GM18520 (cell line): ENCODE measurements at regions not wholly inside any gene's neighbourhood (a gene's known extent, or its start where the extent isn't known, plus 50 kb on each side); places are given as distances from the start of the nearest gene placed in this dataset.
"Not testable (repeated sequence)": the region's sequence is repeated elsewhere in the genome, so short reads cannot be mapped to it uniquely, and the experiment has no call there.

Experiments
- ATAC-seq: cut with Tn5 transposase; IDR thresholded peaks from one replicate; pipeline ENCODE4 v1.9.1; 2021; ENCODE audit not compliant: unreplicated experiment

- ATAC-seq: not testable (repeated sequence)
Observed at GRCh38 chr10:6702833-6703232, 122.8 kb upstream of the PRKCQ start.

- no peak for ATAC-seq
Observed at GRCh38 chr10:6702030-6702429, 122.0 kb upstream of the PRKCQ start.

GRCh38 chr10:6701289-6701688 is 121.2 kb upstream of the PRKCQ start:
- ATAC-seq: no peak

- no peak for ATAC-seq
Observed at GRCh38 chr10:6700066-6700465, 120.0 kb upstream of the PRKCQ start.

GRCh38 chr10:6699336-6699735 is 119.3 kb upstream of the PRKCQ start:
- no peak for ATAC-seq

- no peak for ATAC-seq
Observed at GRCh38 chr10:6695519-6695918, 115.4 kb upstream of the PRKCQ start.

- ATAC-seq: no peak
Observed at GRCh38 chr10:6694447-6695140, 114.5 kb upstream of the PRKCQ start.

GRCh38 chr10:6692856-6693255 is 112.8 kb upstream of the PRKCQ start:
- no peak for ATAC-seq

- ATAC-seq: no peak
Observed at GRCh38 chr10:6692103-6692502, 112.0 kb upstream of the PRKCQ start.

GRCh38 chr10:6689036-6689435 is 109.0 kb upstream of the PRKCQ start:
- no peak for ATAC-seq

- no peak for ATAC-seq
Observed at GRCh38 chr10:6680735-6681134, 100.7 kb upstream of the PRKCQ start.

- no peak for ATAC-seq
Observed at GRCh38 chr10:6678956-6679355, 98.9 kb upstream of the PRKCQ start.

GRCh38 chr10:6678211-6678803 is 98.2 kb upstream of the PRKCQ start:
- ATAC-seq: no peak

GRCh38 chr10:6677129-6677528 is 97.1 kb upstream of the PRKCQ start:
- ATAC-seq: not testable (repeated sequence)

GRCh38 chr10:6674291-6674690 is 94.2 kb upstream of the PRKCQ start:
- no peak for ATAC-seq

GRCh38 chr10:6671976-6672375 is 91.9 kb upstream of the PRKCQ start:
- ATAC-seq: no peak

- no peak for ATAC-seq
Observed at GRCh38 chr10:6669269-6669859, 89.3 kb upstream of the PRKCQ start.

GRCh38 chr10:6667679-6668270 is 87.7 kb upstream of the PRKCQ start:
- ATAC-seq: no peak

- no peak for ATAC-seq
Observed at GRCh38 chr10:6667150-6667549, 87.1 kb upstream of the PRKCQ start.

GRCh38 chr10:6665847-6666246 is 85.8 kb upstream of the PRKCQ start:
- no peak for ATAC-seq

- no peak for ATAC-seq
Observed at GRCh38 chr10:6660460-6660859, 80.4 kb upstream of the PRKCQ start.

GRCh38 chr10:6659451-6659850 is 79.4 kb upstream of the PRKCQ start:
- ATAC-seq: no peak
